ENCODE measurements at regions not wholly inside any gene's neighbourhood (a gene's known extent, or its start where the extent isn't known, plus 50 kb on each side); places are given as distances from the start of the nearest gene placed in this dataset.
"Not testable (repeated sequence)": the region's sequence is repeated elsewhere in the genome, so short reads cannot be mapped to it uniquely, and the experiment has no call there.

- no peaks in the 10 kb centered on the region for H3K27me3 ChIP-seq
- no peak overlapping the region for H3K27ac ChIP-seq
- 83 to 90% (median 87%) methylated on average over 3 of the region's 3 CpGs for WGBS, 5 donors
Measured at GRCh38 chr11:104776501-104777170, 121.6 kb downstream of the CASP12 start.

GRCh38 chr11:104774578-104774977 lies 123.7 kb downstream of the CASP12 start:
- TF ChIP-seq POLR2AphosphoS5 (IDR thresholded peaks at IDR 0.05) (no peak), CTCF (IDR thresholded peaks at IDR 0.05) (no peak), EP300 (IDR thresholded peaks at IDR 0.05) (no peak), POLR2A (IDR thresholded peaks at IDR 0.05) (no peak)
- no peak for DNase-seq

More at GRCh38 chr11:104776501-104777170, 121.6 kb downstream of the CASP12 start:
- H3K4me3 ChIP-seq = no peak overlapping the region
- no peaks in the 10 kb centered on the region for H3K36me3 ChIP-seq
- H3K4me1 ChIP-seq = no peaks in the 10 kb centered on the region
- no peak for DNase-seq
- intact Hi-C loops (cut with DNase I; ENCODE audit: low total_unique reads) = no loop called here
- TF ChIP-seq CTCF (IDR thresholded peaks at IDR 0.05) (no peak), POLR2A (IDR thresholded peaks at IDR 0.05) (no peak), POLR2AphosphoS5 (IDR thresholded peaks at IDR 0.05) (no peak), EP300 (IDR thresholded peaks at IDR 0.05) (no peak)
- H3K9me3 ChIP-seq = no peaks in the 10 kb centered on the region

GRCh38 chr11:104772806-104773241 lies 125.4 kb downstream of the CASP12 start:
- TF ChIP-seq POLR2AphosphoS5 (IDR thresholded peaks at IDR 0.05) (peak in 1 of 3 donors; percentile 16), POLR2A (IDR thresholded peaks at IDR 0.05) (no peak)
- 37 to 58% (median 47%) methylated on average over 6 of the region's 6 CpGs for WGBS, 5 donors
- Histone ChIP-seq H3K27ac (no peak overlapping the region), H3K36me3 (no peaks in the 10 kb centered on the region), H3K27me3 (no peaks in the 10 kb centered on the region), H3K9me3 (no peaks in the 10 kb centered on the region), H3K4me1 (no peaks in the 10 kb centered on the region), H3K4me3 (no peak overlapping the region)
- peak in 1 of 2 donors; percentile 52 for DNase-seq
- intact Hi-C loops (cut with DNase I; ENCODE audit: low total_unique reads) = no loop called here

More at GRCh38 chr11:104774578-104774977, 123.7 kb downstream of the CASP12 start:
- no peaks in the 10 kb centered on the region for H3K36me3 ChIP-seq
- no peak overlapping the region for H3K27ac ChIP-seq
- no peak overlapping the region for H3K4me3 ChIP-seq
- H3K9me3 ChIP-seq = no peaks in the 10 kb centered on the region
- 51 to 55% (median 53%) methylated on average over 2 of the region's 2 CpGs for WGBS, 5 donors
- H3K4me1 ChIP-seq = no peaks in the 10 kb centered on the region
- no peaks in the 10 kb centered on the region for H3K27me3 ChIP-seq
- intact Hi-C loops (cut with DNase I; ENCODE audit: low total_unique reads) = no loop called here

GRCh38 chr11:104771763-104772162 lies 126.5 kb downstream of the CASP12 start:
- 66 to 79% (median 73%) methylated on average over 3 of the region's 3 CpGs for WGBS, 5 donors
- no peaks in the 10 kb centered on the region for H3K36me3 ChIP-seq
- H3K27me3 ChIP-seq = no peaks in the 10 kb centered on the region
- H3K9me3 ChIP-seq = no peaks in the 10 kb centered on the region
- no peak overlapping the region for H3K27ac ChIP-seq
- intact Hi-C loops (cut with DNase I; ENCODE audit: low total_unique reads) = no loop called here
- no peak for TF ChIP-seq CTCF (IDR thresholded peaks at IDR 0.05)
- TF ChIP-seq EP300 (IDR thresholded peaks at IDR 0.05) = no peak
- TF ChIP-seq POLR2AphosphoS5 (IDR thresholded peaks at IDR 0.05) = no peak
- TF ChIP-seq POLR2A (IDR thresholded peaks at IDR 0.05) = no peak
- H3K4me3 ChIP-seq = no peak overlapping the region
- DNase-seq = peak in 1 of 2 donors; percentile 9
- no peaks in the 10 kb centered on the region for H3K4me1 ChIP-seq

- DNase-seq; H3K4me3 ChIP-seq; H3K36me3 ChIP-seq; H3K9me3 ChIP-seq; H3K4me1 ChIP-seq; H3K27ac ChIP-seq; intact Hi-C loops (cut with DNase I; ENCODE audit: low total_unique reads); H3K27me3 ChIP-seq: not testable (repeated sequence)
- 85 to 94% (median 91%) methylated on average over 3 of the region's 3 CpGs for WGBS, 5 donors
Measured at GRCh38 chr11:104771046-104771445, 127.2 kb downstream of the CASP12 start.

Data from stomach (tissue), 8 donors.